ENCODE measurements at regions not wholly inside any gene's neighbourhood (a gene's known extent, or its start where the extent isn't known, plus 50 kb on each side); places are given as distances from the start of the nearest gene placed in this dataset.

DNA sequence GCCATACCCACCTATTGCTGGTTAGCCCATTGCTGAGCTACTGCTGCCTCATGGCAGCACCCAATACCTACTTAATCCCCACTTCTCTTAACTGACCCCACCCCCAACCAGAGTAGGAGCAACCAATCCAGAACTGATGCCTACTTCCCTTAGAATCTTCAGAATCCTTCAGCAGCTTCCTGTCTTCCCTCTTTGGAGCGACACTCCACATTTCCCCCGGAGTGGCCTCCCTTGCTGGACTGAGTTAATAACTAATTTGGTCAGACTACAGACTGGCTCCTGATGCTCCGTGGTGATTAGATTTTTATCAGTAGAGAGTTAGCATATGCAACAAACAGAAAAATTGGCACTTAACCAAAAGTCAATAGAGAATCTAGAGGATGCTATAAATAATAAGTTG lies 51.2 kb upstream of the UBR2 start:
- no peak for DNase-seq (ENCODE audit: low read depth)

DNA sequence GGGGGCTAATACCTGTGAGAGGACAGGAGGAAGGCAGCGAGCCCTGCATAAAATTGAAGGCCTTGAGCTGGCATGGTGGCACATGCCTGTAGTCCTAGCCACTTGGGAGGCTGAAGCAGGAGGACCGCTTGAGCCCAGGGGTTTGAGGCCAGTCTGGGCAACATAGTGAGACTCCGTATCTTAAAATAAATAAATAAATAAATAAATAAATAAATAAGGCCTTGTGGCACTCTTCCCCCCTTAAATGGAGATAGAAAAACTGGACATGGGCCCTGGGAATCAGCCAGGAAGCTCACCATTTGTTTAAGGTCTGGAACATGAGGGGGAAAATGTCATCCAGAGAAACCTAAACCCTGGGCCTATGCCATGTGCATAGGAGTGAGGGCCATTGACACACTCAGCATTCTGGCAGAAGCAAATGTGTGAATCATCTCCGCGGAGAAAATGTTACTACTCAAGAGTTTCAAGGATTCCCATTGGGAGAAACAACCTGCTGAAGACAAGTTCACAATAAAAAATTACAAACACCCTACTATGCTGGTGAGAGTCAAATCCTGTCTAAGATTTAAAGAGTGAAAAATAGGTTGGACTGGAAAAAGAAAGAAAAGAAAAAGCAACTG lies 51.9 kb upstream of the UBR2 start:
- DNase-seq (ENCODE audit: low read depth) = no peak

DNA sequence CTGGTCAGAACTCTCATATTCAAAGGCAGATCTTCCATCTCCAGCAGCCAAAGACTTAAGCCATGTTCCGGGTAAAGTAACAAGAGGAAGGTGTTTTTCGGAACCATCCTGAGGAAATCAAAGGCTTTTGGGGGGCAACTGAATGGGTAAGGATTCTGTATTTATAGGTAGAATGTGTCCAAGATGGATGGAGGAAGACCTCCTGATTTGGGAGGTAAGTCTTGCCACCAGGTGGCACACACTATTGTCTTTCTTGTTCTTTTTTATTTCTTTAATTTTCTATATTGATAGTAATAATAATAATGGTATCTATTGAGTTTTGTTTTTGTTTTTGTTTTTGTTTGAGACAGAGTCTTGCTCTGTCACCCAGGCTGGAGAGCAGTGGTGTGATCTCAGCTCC lies 53.0 kb upstream of the UBR2 start:
- no peak for DNase-seq (ENCODE audit: low read depth)

DNA sequence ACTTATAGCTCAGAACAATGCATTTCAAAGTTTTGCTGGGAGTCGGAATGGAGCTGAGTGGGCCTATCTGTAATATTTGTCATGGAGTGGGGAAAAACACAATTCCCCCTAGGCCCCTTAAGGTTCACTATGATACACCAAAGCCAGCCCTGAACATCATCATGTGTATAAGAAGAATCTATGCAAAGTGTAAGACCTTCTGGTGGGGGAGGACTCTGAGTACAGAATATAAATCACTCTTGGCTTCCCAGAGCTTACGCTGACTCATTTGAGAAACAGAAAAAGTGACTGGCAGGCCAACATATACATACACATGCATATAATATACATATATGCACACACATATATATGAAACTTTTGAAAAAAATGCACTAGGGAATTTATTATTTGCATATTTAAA lies 54.1 kb upstream of the UBR2 start:
- no peak for DNase-seq (ENCODE audit: low read depth)

DNA sequence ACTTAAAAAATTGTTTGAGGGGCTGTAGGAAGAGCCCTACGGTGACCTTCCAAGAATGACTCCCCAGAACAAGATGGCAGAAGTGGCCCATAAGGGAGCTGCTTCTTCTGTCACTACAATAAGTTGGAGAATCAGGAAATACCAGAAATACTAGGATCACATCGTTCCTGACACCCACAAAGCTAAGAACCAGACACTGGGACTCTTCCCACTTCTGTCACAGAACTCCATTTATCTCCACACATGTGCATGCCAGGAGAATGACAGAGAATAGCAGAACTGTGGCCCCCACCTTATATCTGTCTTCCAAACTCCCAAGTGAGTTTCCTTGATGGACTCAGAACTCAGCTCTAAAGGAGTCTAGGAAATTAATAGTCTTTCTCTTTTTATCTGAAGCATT lies 54.6 kb upstream of the UBR2 start:
- no peak for DNase-seq (ENCODE audit: low read depth)

DNA sequence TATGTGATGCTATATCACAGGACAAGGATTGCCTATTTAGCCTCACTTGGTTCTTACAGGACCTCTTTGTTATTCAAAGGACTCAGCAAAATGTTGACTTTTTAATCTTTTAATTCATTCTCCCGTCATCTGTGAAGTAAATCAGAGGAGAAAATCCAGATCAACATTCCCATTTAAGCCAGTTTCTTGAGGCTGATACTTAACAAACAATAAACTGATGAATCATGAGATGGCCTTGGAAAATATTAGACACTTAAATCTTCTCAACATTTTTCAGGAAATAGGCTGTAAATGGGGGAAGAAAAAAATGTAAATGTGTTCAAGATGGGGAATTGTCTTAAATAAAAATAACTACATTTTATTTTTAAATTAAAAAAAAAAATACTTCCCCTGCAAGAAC lies 55.9 kb upstream of the UBR2 start:
- DNase-seq (ENCODE audit: low read depth) = no peak

DNA sequence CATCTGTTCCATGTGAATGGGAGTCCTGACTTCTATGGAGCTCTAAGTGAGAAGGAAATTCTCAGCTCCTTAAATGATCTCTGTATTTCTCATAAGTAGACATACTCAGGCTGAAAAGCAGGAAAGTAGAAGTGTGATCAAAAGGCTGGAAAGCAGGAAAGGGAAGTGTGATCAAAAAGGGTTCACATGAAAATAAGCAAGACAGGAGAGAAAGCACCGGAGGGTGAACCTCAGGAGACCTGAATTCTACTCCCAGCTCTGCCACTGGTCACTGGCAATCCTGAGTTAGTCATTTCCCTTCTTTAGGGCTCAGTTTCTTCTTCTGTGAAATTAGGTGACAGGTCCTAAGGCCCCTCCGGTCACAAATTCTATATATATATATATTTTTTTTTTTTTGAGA lies 55.5 kb upstream of the TRERF1 start:
- DNase-seq (ENCODE audit: low read depth) = no peak

DNA sequence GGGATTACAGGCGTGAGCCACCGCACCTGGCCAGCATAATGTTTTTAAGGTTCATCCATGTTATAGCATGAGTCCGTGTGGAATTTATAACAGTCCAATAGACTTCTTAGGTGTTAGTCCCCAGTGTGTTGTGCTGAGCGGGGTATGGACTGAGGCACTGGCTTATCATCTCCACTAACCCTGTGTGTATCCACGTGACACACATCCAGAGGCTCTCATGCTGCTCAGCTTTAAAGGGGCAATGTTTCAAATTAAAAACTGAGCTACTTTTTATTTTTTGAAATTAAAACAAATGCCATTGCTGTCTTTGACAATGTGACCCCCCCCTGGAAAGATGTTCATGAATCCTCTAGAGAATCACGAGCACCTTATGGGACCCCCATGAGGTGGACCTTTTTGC lies 54.3 kb upstream of the TRERF1 start:
- DNase-seq (ENCODE audit: low read depth) = no peak

DNA sequence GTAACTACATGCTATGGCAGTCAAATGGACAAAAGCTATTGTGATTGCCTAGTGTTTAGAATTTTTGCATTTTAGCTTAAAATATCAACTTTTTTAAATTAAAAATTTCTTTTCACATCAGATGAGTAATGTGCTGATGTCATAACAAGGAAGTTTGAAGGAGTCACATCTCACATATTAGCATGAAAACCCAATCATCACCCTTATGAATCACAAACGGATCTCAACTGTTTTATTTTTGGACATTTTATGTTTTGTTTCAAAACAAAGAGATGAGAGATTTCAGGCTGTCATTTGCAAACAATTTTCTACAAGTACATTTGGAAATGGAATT lies 53.6 kb upstream of the TRERF1 start:
- peak; percentile 28 for DNase-seq (ENCODE audit: low read depth)

DNA sequence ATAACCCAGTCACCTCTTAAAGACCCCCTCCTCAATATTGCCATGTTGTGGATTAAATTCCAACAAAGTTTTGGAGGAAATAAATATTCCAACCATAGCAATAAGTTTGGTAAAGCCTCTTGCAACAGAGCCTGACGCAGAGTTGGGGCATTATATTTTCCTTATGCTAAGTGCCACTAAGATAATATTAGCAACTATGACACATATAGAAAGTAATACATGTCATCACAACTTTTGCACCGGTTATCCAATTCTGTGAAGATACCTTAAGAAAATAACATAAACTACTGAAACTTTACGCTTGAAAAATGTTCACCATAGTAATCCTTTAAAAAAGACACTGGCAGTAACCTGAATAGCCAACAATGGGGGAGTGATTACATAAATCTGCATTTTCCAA lies 52.2 kb upstream of the TRERF1 start:
- no peak for DNase-seq (ENCODE audit: low read depth)

DNA sequence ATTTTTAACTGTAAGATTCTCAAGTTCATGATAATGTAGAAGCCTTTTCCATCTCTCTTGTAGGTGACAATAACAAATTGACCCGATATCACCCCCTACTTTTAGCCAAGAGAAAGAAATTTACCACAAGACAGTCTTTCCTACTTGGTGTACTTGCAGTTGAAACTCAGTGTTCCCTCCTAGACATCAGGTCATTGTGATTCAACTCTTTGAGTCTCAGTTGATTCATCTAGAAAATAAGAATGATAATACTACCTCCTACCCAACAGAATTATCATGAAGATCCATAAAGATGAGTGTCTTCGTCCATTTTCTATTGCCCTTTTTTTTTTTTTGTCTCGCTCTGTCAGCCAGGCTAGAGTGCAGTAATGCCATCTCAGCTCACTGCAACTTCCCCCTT lies 51.3 kb upstream of the TRERF1 start:
- no peak for DNase-seq (ENCODE audit: low read depth)

DNA sequence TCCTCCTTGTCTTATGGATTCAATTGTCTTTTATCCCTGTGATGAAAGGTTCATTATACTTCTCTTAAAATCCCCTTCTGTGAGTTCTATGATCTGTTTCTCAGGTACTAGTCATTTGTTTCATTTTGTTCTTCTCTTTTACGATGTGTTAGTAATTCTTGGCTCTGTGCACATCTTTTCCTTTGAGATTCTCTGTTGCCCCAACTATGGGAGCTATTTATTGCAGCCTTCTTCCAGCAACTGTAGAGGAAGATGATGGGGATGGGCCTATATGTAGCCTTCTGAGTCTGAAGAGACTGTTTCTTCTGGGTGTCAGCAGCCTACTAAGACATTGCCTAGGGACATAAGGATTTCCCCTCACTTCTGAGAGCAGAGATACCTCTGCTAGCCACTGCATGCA lies 50.4 kb upstream of the TRERF1 start:
- DNase-seq (ENCODE audit: low read depth) = no peak

All from renal cortical epithelial cell (primary cell).